Stomach (tissue), 8 donors: ENCODE measurements at regions not wholly inside any gene's neighbourhood (a gene's known extent, or its start where the extent isn't known, plus 50 kb on each side); places are given as distances from the start of the nearest gene placed in this dataset.

Source experiments
- DNase-seq, 2 donors: peaks; one replicate each; pipeline versions ENCODE4 v3.0.0 to v3.0.0-alpha.2; 2013 to 2019
- H3K27ac ChIP-seq, 5 donors: fragments of 200-600 bp in 4 of 5; sonication (generic) in 4 of 5; one replicate each; pipeline ENCODE4 v1.5.1; 2013 to 2019; ENCODE audit warnings: mild to moderate bottlenecking in 1 of 5, moderate library complexity in 1 of 5
- H3K27me3 ChIP-seq, 3 donors: fragments of 200-600 bp; sonication (generic); one replicate each; pipeline ENCODE4 v1.5.1; 2017 to 2019; ENCODE audit warnings: mixed run types in 1 of 3
- H3K36me3 ChIP-seq, 4 donors: fragments of 200-600 bp; sonication (generic); 1 replicate in 3 of 4; 2 replicates in 1 of 4; pipeline ENCODE4 v1.5.1; 2016 to 2019
- H3K4me1 ChIP-seq, 4 donors: fragments of 200-600 bp; sonication (generic); one replicate each; pipeline ENCODE4 v1.5.1; 2016 to 2019
- H3K4me3 ChIP-seq, 4 donors: fragments of 200-600 bp; sonication (generic) in 3 of 4; one replicate each; pipeline ENCODE4 v1.5.1; 2016 to 2019; ENCODE audit warnings: mild to moderate bottlenecking in 1 of 4
- H3K9me3 ChIP-seq, 4 donors: fragments of 200-600 bp; sonication (generic); one replicate each; pipeline ENCODE4 v1.5.1; 2016 to 2019
- EP300 ChIP-seq: sonication (generic); formaldehyde crosslinking; IDR thresholded peaks from one replicate; pipeline ENCODE4 v1.6.1; 2017; ENCODE audit warnings: antibody characterized with exemption
- POLR2A ChIP-seq, 4 donors: fragments of 450-650 bp; IDR thresholded peaks; one replicate each; pipeline ENCODE4 v1.6.1; 2016; ENCODE audit warnings: antibody characterized with exemption in 4 of 4, control low read depth in 2 of 4, mild to moderate bottlenecking in 1 of 4, moderate library complexity in 1 of 4
- POLR2AphosphoS5 ChIP-seq, 3 donors: sonication (generic); formaldehyde crosslinking; IDR thresholded peaks; one replicate each; pipeline ENCODE4 v1.6.1; 2016; ENCODE audit warnings: antibody characterized with exemption in 3 of 3
- WGBS, 5 donors: extraction: QIAGEN DNeasy Blood & Tissue Kit in 3 of 5; methylation state at CpG; one replicate each; pipeline versions ENCODE4 v1.1.5 to v1.1.7; 2013 to 2018; 5-methylcytosine and 5-hydroxymethylcytosine counted together
- intact Hi-C: fragments of 100-400 bp; cut with DNase I; formaldehyde crosslinking; loops from one replicate; pipeline ENCODE4 v1.15.1; 2023; ENCODE audit warnings: low total_unique reads
- TF ChIP-seq, protein P1 (sequence below), 7 experiments: fragments of 450-650 bp in 4 of 7; fragments of 200-600 bp in 3 of 7; sonication (generic) in 3 of 7; IDR thresholded peaks; one replicate each; pipeline ENCODE4 v1.5.1; 2016 to 2019; ENCODE audit warnings: antibody characterized with exemption in 7 of 7, control low read depth in 2 of 7, mild to moderate bottlenecking in 1 of 7
- donor health status: healthy with polysubstance abuse.
- donor health status: Bipolar disorder and iron deficiency.
- donor health status: healthy.

DNA sequence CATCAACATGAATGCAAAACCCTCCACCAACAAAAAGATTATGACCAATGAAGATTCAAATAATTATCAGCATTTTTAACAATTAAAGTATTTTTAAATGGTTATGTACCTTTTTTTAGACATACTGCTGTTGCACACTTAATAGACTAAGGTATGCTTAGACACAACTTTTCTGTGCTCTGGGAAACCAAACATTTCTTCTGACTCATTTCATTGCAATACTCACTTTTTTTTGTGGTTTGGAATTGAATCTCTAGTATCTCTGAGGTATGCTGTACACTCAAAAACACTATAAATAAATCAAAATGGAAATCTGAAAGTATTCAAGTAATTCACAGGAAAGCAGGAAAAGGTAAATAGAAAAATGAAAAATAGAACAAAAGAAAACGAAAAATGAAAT, 247.9 kb upstream of the POU3F3 start:
- TF ChIP-seq EP300 (no peak), POLR2A (IDR thresholded peaks at IDR 0.05) (no peak), POLR2AphosphoS5 (IDR thresholded peaks at IDR 0.05) (no peak)
- TF ChIP-seq, protein P1, sequence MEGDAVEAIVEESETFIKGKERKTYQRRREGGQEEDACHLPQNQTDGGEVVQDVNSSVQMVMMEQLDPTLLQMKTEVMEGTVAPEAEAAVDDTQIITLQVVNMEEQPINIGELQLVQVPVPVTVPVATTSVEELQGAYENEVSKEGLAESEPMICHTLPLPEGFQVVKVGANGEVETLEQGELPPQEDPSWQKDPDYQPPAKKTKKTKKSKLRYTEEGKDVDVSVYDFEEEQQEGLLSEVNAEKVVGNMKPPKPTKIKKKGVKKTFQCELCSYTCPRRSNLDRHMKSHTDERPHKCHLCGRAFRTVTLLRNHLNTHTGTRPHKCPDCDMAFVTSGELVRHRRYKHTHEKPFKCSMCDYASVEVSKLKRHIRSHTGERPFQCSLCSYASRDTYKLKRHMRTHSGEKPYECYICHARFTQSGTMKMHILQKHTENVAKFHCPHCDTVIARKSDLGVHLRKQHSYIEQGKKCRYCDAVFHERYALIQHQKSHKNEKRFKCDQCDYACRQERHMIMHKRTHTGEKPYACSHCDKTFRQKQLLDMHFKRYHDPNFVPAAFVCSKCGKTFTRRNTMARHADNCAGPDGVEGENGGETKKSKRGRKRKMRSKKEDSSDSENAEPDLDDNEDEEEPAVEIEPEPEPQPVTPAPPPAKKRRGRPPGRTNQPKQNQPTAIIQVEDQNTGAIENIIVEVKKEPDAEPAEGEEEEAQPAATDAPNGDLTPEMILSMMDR (IDR thresholded peaks at IDR 0.05), result no peak
- Histone ChIP-seq H3K36me3 (no peaks in the 10 kb centered on the region), H3K9me3 (peaks cover 0 to 29% (median 6%) of the 10 kb centered on the region in 4 donors), H3K4me3 (no peak overlapping the region), H3K27ac (no peak overlapping the region), H3K4me1 (no peaks in the 10 kb centered on the region), H3K27me3 (no peaks in the 10 kb centered on the region)
- no peak for DNase-seq
- intact Hi-C loops, result no loop called here
- WGBS, 5 donors, result 68 to 84% (median 71%) methylated on average over 1 of the region's 1 CpG

DNA sequence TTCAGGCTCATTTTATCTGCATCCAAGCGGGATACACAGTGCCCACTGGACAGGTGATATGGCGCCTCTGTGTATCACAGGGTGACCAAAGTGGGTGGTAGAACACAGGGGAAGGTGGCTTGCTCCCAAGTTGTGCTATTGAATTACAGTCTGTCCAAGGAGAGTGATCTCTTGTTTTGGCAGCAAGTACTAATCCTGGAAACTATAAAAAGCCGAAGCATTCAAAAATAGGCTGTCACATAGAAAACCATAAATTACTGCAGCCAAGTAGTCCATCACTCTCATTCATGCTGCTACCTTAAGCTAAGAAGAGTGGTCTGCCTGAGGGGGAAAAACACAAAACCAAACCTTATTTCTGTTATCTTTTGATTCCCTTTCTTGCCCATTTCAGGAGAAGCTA, 237.1 kb upstream of the POU3F3 start:
- intact Hi-C loops, result no loop called here
- Histone ChIP-seq H3K9me3 (no peaks in the 10 kb centered on the region), H3K36me3 (no peaks in the 10 kb centered on the region), H3K27ac (no peak overlapping the region), H3K4me3 (no peak overlapping the region), H3K27me3 (no peaks in the 10 kb centered on the region), H3K4me1 (no peaks in the 10 kb centered on the region)
- WGBS, 5 donors, result 81 to 86% (median 82%) methylated on average over 3 of the region's 3 CpGs
- no peak for DNase-seq
- TF ChIP-seq, protein P1 (IDR thresholded peaks at IDR 0.05), result no peak
- TF ChIP-seq POLR2A (IDR thresholded peaks at IDR 0.05) (no peak), EP300 (no peak), POLR2AphosphoS5 (IDR thresholded peaks at IDR 0.05) (no peak)

DNA sequence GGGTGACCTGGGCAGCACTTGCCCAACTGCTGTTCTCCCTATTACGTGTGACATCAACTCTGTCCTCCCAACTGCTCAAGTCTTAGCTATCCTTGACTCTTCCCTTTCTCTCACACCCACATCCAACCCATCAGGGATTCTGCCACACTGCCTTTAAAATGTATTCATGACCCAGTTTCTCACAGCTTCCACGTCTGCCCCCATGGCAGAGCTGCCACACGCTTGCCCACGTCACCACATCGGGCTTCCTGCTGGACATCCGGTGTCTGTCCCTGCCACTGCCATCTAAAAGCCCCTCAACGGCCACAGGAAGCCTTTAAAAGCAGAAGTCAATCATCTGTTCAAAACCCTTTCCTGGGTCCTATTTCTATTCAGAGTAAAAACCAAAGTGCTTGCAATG, 233.1 kb upstream of the POU3F3 start:
- no peak for DNase-seq
- H3K27ac ChIP-seq, result no peak overlapping the region
- H3K27me3 ChIP-seq, result no peaks in the 10 kb centered on the region
- TF ChIP-seq, protein P1 (IDR thresholded peaks at IDR 0.05), result no peak
- no peak for TF ChIP-seq POLR2A (IDR thresholded peaks at IDR 0.05)
- WGBS, 5 donors, result 64 to 87% (median 75%) methylated on average over 7 of the region's 7 CpGs
- H3K4me1 ChIP-seq, result no peaks in the 10 kb centered on the region
- H3K4me3 ChIP-seq, result no peak overlapping the region
- H3K36me3 ChIP-seq, result no peaks in the 10 kb centered on the region
- no peaks in the 10 kb centered on the region for H3K9me3 ChIP-seq
- intact Hi-C loops, result no loop called here

DNA sequence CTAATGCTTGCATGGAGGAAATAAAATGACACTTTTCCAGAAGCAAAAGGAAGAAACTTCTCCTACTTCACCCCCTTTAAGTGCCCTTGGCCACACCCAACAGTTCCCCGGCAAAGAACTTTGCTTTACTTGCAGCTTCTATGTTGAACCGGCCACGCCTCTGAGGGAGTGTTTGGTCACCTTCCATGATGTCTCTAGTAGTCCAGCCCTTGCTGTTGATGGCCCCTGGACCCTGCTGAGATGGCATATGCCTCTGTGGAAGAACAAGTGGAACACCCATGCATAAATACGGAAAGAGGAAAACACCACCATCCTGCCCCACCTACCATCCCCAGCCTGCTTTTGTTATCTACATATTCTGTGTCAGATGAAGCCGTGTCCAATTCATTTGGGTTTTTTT, 218.3 kb upstream of the POU3F3 start:
- no peak overlapping the region for H3K27ac ChIP-seq
- intact Hi-C loops, result no loop called here
- no peak for DNase-seq
- no peak overlapping the region for H3K4me3 ChIP-seq
- WGBS, 5 donors, result 61 to 79% (median 62%) methylated on average over 5 of the region's 5 CpGs
- H3K36me3 ChIP-seq, result no peaks in the 10 kb centered on the region
- H3K4me1 ChIP-seq, result no peaks in the 10 kb centered on the region
- no peaks in the 10 kb centered on the region for H3K27me3 ChIP-seq
- TF ChIP-seq, protein P1 (IDR thresholded peaks at IDR 0.05), result no peak
- TF ChIP-seq POLR2AphosphoS5 (IDR thresholded peaks at IDR 0.05), result no peak
- TF ChIP-seq POLR2A (IDR thresholded peaks at IDR 0.05), result no peak
- no peak for TF ChIP-seq EP300
- no peaks in the 10 kb centered on the region for H3K9me3 ChIP-seq
